Mesothelial cell of epicardium (in vitro differentiated cells): ENCODE measurements at regions not wholly inside any gene's neighbourhood (a gene's known extent, or its start where the extent isn't known, plus 50 kb on each side); places are given as distances from the start of the nearest gene placed in this dataset.

Experiments used
- DNase-seq, 2 experiments: peaks; one replicate each; pipeline ENCODE4 v3.0.0; 2021; ENCODE audit warnings: low spot score in 2 of 2; ENCODE audit not compliant: unreplicated experiment in 2 of 2
- H3K27ac Mint-ChIP-seq: 2 replicates; pipeline ENCODE4 v1.8.0; 2021; ENCODE audit warnings: mixed read lengths
- H3K27me3 Mint-ChIP-seq: 2 replicates; pipeline ENCODE4 v1.8.0; 2021; ENCODE audit warnings: low read depth, mixed read lengths
- H3K36me3 Mint-ChIP-seq: 2 replicates; pipeline ENCODE4 v1.8.0; 2021; ENCODE audit warnings: mixed read lengths
- H3K4me1 Mint-ChIP-seq: 2 replicates; pipeline ENCODE4 v1.8.0; 2021; ENCODE audit warnings: mixed read lengths
- H3K4me3 Mint-ChIP-seq: 2 replicates; pipeline ENCODE4 v1.8.0; 2021; ENCODE audit warnings: mild to moderate bottlenecking, moderate library complexity, mixed read lengths
- H3K9me3 Mint-ChIP-seq: 2 replicates; pipeline ENCODE4 v1.8.0; 2021; ENCODE audit warnings: mixed read lengths
- TF ChIP-seq, protein P1 (sequence below): fragments of 200-600 bp; sonication (generic); IDR thresholded peaks from one replicate; pipeline ENCODE4 v1.5.0; 2021; ENCODE audit warnings: antibody characterized with exemption; ENCODE audit not compliant: unreplicated experiment

DNA sequence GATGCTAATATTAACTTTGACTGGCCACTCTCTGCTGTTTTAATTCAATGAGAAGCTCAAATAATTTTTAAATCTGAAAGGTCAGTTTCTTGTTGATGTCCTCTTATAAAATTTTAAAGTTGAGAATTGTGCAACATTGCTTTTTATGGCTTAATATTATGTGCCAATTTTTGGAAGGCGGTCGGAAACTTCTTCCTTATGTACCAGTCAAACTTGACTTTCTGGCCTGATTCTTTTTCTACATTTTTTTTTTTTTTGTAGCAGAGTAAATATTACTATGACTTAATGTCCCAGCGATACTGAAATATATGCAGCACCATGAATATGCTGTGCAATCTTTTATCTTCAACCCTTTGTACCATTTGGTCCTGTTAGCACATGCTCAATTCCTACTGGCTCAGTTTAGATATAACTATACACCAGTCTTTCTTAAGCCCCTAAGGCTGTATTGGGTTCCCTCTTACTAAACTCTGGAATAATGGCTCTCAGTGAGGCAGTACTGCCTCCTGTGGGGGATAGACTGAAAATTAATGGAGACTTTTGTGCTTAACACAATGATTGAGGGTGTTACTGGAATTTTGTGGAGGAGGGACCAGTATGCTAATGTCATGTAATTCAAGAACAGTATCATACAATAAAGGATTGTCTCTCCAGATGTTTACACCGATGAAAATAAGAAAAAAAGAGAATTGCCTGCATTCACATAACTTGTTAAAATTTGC is 156.4 kb upstream of the SYNCRIP start:
- H3K4me3 Mint-ChIP-seq, result no peak overlapping the region
- TF ChIP-seq, protein P1, sequence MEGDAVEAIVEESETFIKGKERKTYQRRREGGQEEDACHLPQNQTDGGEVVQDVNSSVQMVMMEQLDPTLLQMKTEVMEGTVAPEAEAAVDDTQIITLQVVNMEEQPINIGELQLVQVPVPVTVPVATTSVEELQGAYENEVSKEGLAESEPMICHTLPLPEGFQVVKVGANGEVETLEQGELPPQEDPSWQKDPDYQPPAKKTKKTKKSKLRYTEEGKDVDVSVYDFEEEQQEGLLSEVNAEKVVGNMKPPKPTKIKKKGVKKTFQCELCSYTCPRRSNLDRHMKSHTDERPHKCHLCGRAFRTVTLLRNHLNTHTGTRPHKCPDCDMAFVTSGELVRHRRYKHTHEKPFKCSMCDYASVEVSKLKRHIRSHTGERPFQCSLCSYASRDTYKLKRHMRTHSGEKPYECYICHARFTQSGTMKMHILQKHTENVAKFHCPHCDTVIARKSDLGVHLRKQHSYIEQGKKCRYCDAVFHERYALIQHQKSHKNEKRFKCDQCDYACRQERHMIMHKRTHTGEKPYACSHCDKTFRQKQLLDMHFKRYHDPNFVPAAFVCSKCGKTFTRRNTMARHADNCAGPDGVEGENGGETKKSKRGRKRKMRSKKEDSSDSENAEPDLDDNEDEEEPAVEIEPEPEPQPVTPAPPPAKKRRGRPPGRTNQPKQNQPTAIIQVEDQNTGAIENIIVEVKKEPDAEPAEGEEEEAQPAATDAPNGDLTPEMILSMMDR, result no peak
- no peak for DNase-seq
- no peaks in the 10 kb centered on the region for H3K4me1 Mint-ChIP-seq
- no peak overlapping the region for H3K27ac Mint-ChIP-seq
- peaks cover 5% of the 10 kb centered on the region for H3K9me3 Mint-ChIP-seq
- H3K27me3 Mint-ChIP-seq, result no peaks in the 10 kb centered on the region
- no peaks in the 10 kb centered on the region for H3K36me3 Mint-ChIP-seq

DNA sequence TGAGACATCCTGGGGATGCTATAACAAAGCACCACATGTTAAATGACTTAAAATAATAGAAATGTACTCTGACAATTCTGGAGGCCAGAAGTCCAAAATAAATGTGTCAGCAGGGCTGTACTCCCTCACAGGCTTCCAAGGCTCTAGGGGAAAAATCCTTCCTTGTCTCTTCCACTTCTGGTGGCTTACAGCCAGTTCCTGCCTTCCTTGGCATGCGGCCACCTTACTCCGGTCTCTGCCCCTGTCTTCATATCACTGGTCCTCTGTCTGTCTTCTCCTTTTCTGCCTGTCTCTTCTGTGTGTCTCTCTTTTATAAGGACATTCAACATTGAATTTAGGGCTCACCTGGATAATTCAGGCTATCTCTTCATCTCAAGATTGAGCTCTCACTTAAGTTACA is 155.3 kb upstream of the SYNCRIP start:
- Mint-ChIP-seq H3K36me3 (no peaks in the 10 kb centered on the region), H3K27me3 (no peaks in the 10 kb centered on the region), H3K9me3 (peaks cover 5% of the 10 kb centered on the region), H3K27ac (no peak overlapping the region), H3K4me3 (no peak overlapping the region), H3K4me1 (no peaks in the 10 kb centered on the region)
- DNase-seq, result no peak
- TF ChIP-seq, protein P1, result no peak

GRCh38 chr6:85795945-85796344 is 153.3 kb upstream of the SYNCRIP start:
- H3K9me3 Mint-ChIP-seq, result peaks cover 13% of the 10 kb centered on the region
- no peak overlapping the region for H3K27ac Mint-ChIP-seq
- no peaks in the 10 kb centered on the region for H3K27me3 Mint-ChIP-seq
- H3K4me1 Mint-ChIP-seq, result no peaks in the 10 kb centered on the region
- H3K36me3 Mint-ChIP-seq, result no peaks in the 10 kb centered on the region
- no peak overlapping the region for H3K4me3 Mint-ChIP-seq
- TF ChIP-seq, protein P1, result no peak
- DNase-seq, result no peak

GRCh38 chr6:85792254-85792653 is 149.6 kb upstream of the SYNCRIP start:
- Mint-ChIP-seq H3K9me3 (peaks cover 28% of the 10 kb centered on the region), H3K36me3 (no peaks in the 10 kb centered on the region), H3K27me3 (no peaks in the 10 kb centered on the region), H3K27ac (no peak overlapping the region), H3K4me1 (no peaks in the 10 kb centered on the region), H3K4me3 (no peak overlapping the region)
- no peak for DNase-seq
- TF ChIP-seq, protein P1, result no peak

- TF ChIP-seq, protein P1, result no peak
- Mint-ChIP-seq H3K4me3 (no peak overlapping the region), H3K27me3 (peaks cover 4% of the 10 kb centered on the region), H3K27ac (no peak overlapping the region), H3K36me3 (peaks cover 2% of the 10 kb centered on the region), H3K9me3 (peaks cover 20% of the 10 kb centered on the region), H3K4me1 (no peaks in the 10 kb centered on the region)
- no peak for DNase-seq
These were observed 133.2 kb upstream of the SYNCRIP start for GRCh38 chr6:85775883-85776282.
